ENCODE measurements at regions not wholly inside any gene's neighbourhood (a gene's known extent, or its start where the extent isn't known, plus 50 kb on each side); places are given as distances from the start of the nearest gene placed in this dataset.
A peak's percentile ranks its signal among the peaks of the same experiment; 100 is the strongest.

DNA sequence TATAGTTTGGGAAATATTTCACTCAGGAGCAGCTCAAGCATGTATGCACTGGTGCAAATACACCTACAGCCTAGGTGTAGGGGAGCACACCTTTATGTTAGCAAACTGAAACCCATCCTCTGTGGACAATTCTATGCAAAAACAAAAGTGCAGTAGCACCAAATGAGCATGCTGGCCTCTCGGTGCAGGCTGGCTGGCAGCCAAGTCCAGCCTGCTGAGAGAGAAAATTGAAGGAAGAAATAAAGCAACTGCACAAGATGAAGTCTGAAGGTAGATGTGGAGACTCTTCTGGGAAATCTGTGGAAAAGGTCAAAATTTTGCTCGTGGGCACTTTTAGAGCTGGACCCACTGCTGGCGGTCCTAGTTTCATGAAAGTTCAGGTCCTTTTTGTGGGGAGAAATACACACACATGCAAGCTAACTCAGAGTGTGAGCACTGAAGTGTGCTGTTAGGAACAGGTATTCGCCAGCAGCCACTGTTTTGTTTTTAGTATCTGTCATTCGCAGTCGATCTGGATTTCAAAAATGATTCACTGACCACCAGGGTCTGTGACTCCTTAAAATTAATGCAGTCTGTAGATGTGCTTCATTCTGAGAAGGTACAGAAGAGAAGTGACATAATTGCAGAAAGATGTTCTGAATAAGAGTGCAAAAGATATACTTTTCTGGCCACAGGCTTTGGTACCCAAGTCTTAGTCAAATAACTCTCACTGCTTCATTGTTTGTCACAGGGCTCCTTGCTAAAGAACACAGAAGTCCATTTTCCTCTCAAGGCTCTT lies 281.7 kb downstream of the PARP8 start:
- Mint-ChIP-seq H3K27ac (no peak overlapping the region), H3K36me3 (ENCODE audit: low read depth) (no peaks in the 10 kb centered on the region), H3K4me3 (no peak overlapping the region), H3K27me3 (peaks cover 5% of the 10 kb centered on the region), H3K4me1 (ENCODE audit: low read depth) (no peaks in the 10 kb centered on the region), H3K9me3 (peaks cover 7% of the 10 kb centered on the region)
- no peak for DNase-seq

DNA sequence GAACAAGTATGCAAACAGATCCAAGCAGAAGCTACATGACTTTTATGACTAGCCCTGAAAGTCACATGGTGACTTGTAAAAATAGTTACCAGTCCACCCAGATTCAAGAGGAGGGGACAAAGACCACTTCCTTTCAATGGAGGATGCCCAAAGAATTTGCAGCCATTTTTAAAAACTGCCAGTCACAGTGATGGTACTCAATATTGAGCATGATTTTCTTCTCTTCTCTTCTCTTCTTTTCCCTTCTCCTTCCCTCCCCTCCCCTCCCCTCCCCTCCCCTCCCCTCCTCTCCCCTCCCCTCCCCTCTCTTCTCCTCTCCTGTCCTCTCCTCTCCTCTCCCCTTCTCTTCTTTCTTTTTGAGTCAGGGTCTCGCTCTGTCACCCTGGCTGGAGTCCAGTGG lies 286.9 kb downstream of the PARP8 start:
- H3K27me3 Mint-ChIP-seq: peaks cover 43% of the 10 kb centered on the region
- no peaks in the 10 kb centered on the region for H3K4me1 Mint-ChIP-seq (ENCODE audit: low read depth)
- no peaks in the 10 kb centered on the region for H3K36me3 Mint-ChIP-seq (ENCODE audit: low read depth)
- no peak overlapping the region for H3K27ac Mint-ChIP-seq
- no peak for DNase-seq
- no peak overlapping the region for H3K4me3 Mint-ChIP-seq
- no peaks in the 10 kb centered on the region for H3K9me3 Mint-ChIP-seq

DNA sequence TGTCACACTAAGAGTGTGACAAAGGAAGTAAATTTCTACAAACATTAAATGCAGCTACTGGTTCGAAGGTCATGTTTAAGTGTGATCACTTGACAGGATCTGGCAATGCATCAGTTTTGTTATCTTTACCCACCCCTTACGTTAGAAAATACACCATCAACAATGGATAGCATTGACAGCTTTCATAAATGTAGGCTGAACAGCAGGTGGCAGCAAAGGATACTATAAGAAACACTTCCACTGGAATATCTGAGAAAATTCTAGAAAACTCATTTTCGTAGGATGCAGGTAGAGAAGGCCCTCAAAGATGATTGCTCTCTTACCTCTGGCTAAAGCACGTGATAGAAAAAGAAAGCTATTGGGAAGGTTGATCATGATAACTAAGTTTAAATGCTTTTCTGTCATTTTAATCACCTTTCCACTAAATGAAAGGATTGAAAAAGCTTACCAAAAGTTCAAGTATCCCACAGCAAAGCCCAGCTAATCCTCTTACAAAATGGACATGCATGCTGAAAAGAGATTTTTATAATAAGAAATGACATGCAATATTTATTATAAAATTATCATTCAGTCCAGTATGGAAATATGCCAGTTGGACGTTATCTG lies 292.5 kb downstream of the PARP8 start:
- no peaks in the 10 kb centered on the region for H3K36me3 Mint-ChIP-seq (ENCODE audit: low read depth)

DNA sequence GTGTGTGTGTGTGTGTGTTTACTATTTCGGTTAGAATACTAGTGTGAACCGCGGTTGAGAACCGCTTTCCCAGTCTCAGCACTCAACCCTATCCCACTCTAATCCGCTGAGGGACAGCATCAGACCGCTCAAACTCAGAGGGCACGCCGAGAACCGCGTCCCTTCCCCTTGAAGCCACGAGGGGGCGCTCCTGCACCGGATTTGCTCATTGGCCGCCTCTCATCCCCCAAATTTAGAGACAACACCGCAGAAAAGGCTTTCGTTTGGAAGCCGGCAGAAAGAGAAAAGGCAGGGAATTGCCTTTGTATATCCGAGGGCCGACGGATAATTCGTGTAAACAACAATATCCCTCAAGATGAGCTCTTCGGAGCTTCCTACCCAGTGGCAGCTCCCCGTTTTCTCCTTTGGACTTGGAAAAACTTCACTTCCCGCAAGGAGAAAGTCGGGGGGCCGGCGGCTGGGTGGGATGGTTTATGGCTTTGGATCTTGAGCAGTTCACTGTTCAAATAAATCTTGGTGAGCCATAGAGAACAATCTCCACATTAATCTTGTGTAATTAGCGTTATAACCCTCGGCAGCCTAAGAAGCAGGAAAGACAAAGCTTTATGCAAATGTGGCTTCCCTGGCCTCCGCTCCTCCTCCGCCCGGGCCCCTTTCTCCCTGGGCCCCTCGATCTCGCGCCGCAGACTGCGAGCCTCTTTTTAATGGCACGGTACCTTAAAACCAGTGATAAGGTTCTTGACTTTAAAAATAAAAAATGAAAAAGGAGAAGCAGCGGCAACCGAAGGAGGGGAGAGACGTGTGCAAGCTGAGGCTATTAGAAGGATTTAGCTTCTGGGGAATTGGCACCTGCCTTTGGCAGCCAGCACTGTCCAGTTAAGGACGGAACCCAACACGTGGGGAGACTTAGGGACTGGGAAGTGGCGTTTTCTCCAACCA lies 296.8 kb downstream of the PARP8 start:
- Mint-ChIP-seq H3K4me1 (ENCODE audit: low read depth) (peaks cover 40% of the 10 kb centered on the region), H3K27me3 (peaks cover 82% of the 10 kb centered on the region), H3K4me3 (peak overlapping the region; percentile 72), H3K27ac (no peak overlapping the region), H3K36me3 (ENCODE audit: low read depth) (no peaks in the 10 kb centered on the region), H3K9me3 (no peaks in the 10 kb centered on the region)
- peak; percentile 77 for DNase-seq

More for the DNA sequence above, 292.5 kb downstream of the PARP8 start:
- Mint-ChIP-seq H3K4me3 (no peak overlapping the region), H3K9me3 (no peaks in the 10 kb centered on the region), H3K27me3 (peaks cover 71% of the 10 kb centered on the region), H3K4me1 (ENCODE audit: low read depth) (peaks cover 9% of the 10 kb centered on the region), H3K27ac (no peak overlapping the region)
- DNase-seq: no peak

DNA sequence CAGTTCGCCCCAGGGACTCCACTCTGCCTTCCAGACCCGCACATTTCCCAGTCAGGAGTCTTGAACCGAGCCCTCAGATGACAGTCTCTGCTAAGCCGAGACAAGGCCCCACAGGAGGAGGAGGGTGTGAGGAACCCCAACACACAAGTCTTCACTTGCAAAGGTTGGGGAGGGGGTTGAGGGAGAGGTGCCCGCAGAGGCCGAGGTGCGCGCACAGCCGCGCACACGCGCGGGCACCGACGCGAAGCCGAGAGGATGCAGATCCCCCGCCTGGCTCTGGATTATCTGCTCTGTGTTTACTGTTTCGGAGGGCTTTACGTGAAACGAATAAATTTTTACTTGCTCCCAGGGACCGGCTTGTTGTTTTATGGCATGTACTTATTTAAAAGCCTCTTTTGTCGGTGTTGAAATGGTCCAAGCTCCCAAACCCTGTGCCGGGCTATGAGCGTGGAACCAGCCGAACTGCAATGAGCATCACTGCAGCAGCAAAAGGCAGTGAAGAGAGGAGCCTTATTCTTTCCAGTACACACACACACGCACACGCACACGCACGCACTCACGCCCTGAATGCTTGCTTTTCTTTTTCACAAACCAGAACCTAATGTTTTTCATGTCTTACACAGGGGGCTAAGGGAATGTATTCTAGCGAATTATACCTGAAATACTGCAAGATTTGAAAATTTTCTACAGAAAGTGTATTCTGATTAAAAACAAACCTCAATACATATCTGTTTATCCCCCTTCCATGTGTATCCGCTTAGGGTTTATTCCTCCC lies 297.7 kb downstream of the PARP8 start:
- Mint-ChIP-seq H3K27me3 (peaks cover 87% of the 10 kb centered on the region), H3K4me1 (ENCODE audit: low read depth) (peaks cover 50% of the 10 kb centered on the region), H3K4me3 (peak overlapping the region; percentile 72), H3K36me3 (ENCODE audit: low read depth) (no peaks in the 10 kb centered on the region), H3K27ac (no peak overlapping the region), H3K9me3 (no peaks in the 10 kb centered on the region)
- DNase-seq: no peak

DNA sequence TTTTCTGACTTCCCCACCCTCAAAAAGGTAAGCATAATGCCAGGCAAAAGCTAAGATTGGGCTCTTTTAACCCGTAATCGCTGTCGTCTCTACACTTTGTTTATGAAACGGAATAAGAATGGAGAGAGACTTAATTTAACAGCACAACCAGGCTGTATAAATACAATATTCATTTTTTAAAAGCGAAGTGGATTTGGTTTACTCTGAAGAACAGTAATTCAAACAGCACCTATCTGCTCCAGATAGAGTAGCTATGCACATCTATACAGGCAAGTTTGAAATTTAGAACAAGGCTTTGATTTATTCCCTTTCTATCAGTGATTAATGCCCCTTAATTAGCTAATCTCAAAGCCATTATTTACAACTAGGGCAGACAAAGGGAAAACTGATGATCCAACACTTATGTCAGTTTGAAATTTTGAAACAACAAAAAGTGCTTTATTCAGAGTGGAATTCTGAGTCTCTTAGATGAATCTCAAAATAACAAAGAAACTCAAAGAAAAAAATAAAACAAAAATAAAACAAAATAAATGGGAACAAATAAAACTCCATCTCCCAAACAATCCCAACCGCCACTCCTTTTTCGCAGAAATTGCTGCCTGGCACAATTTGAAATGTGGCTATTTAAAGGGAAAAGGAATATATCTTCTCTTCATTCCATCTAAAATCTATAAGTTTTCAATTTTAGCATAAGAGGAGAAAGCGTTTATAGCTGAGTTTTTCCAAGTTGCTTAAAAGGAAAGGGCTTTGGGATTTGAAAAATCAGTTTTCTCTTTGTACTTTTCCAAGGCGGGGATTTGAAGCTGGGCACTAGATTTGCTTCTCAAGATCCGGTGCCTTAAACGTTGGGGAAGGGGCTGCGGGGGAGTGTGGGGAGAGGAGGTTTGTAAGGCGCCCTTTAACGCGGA lies 298.6 kb downstream of the PARP8 start:
- Mint-ChIP-seq H3K4me3 (no peak overlapping the region), H3K27me3 (peaks cover 88% of the 10 kb centered on the region), H3K4me1 (ENCODE audit: low read depth) (peaks cover 57% of the 10 kb centered on the region), H3K27ac (no peak overlapping the region), H3K9me3 (no peaks in the 10 kb centered on the region), H3K36me3 (ENCODE audit: low read depth) (no peaks in the 10 kb centered on the region)
- DNase-seq: no peak

DNA sequence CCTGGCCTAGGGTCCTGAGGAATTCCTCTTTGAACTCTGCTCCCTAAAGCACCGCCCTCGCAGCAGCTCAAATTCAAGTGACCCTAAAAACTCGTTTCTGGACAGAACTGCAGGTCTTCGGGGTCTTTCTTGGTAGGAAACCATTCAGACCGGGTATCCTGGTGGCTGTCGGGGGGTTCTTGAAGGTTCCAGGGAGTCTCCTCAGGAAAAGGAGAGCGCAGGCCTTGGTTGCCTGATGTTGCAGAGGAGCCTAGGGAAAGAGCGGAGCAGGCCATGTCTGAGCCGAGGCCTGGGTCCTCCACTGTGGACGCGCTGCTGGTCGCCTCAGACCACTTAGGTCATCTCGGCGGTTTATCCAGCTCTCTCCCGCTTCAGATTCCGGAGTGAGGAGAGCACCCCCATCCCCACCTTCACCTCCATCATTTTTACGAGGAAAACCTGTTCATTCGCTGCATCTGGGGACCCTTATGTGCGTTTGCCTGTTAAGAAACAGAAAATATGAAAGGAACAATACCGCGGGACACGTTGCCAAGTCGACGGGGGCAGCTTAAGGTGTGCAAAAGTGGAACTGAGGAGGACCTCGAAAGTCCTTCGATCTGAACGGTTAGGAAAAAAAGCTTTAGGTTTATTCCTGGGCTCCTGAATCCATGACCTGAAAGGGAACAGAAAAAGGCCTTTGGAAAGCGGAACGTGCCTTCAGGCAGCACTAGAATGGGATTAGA lies 299.4 kb downstream of the PARP8 start:
- Mint-ChIP-seq H3K27ac (no peak overlapping the region), H3K4me1 (ENCODE audit: low read depth) (peaks cover 59% of the 10 kb centered on the region), H3K9me3 (no peaks in the 10 kb centered on the region), H3K4me3 (no peak overlapping the region), H3K27me3 (peaks cover 89% of the 10 kb centered on the region), H3K36me3 (ENCODE audit: low read depth) (no peaks in the 10 kb centered on the region)
- no peak for DNase-seq

DNA sequence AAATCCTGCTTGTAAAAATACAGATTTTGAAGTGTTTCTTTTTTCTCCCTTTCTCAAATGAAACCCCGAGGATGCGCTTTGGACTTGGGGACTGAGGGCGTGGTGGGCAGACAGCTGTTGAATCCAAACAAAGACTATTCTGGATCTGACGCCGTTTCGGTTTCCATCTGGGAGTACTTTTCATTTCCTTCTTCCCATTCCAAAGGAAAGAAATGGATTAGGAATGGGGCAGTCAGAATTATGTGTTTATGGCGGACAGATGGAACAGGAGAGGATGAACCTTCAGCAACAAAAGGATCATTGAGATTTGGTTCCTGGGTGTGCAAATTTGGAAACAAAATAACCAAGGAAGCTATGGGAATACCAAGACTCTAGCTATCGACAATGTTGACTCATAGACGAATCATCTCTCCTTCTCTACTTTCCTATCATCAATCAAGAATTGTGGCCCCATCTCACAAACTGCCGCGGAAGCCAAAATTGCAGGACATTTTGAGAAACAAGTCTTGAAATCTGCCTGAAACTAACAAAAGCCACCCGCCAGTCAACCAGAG lies 300.6 kb downstream of the PARP8 start:
- no peak for DNase-seq
- no peaks in the 10 kb centered on the region for H3K9me3 Mint-ChIP-seq
- H3K27me3 Mint-ChIP-seq: peaks cover 87% of the 10 kb centered on the region
- H3K36me3 Mint-ChIP-seq (ENCODE audit: low read depth): no peaks in the 10 kb centered on the region
- H3K4me3 Mint-ChIP-seq: peak overlapping the region; percentile 69
- no peak overlapping the region for H3K27ac Mint-ChIP-seq
- peaks cover 59% of the 10 kb centered on the region for H3K4me1 Mint-ChIP-seq (ENCODE audit: low read depth)

DNA sequence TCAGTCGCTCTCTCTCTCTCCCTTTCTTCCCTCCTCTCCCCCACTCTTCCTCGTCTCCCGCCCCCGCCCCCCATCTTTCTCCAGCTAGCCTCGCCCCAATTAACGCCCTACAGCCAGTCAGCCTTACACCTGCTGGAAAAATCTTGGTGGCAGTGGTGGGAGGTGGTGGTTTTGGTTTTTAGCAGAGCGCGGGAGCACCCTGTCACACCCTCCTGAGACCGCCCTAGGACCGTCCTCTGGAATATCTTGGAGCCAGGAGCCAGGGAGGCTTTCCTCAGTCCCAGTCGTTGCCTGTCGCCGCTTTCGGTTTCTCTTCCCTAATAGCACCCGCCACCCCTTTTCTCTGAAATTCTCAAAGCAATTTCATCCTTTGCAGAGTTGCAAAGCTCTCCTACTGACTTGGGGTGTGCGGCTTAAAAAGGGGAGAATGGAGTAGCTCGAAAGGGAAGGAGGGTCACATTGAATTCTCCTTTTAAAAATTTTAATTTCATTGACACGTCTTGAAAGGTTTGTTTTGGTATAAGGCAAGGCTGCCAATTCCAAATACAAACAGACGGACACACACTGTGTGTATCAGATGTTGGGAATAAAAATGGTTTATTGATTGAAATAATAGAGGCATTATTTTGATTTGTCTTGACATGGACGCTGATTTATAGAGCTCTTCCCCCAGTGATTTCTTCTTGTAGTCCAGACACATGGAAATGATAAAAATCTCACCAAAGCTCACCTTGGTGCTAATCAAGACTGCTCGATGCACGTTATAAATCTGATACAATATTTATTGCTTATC lies 301.3 kb downstream of the PARP8 start:
- Mint-ChIP-seq H3K27ac (no peak overlapping the region), H3K4me1 (ENCODE audit: low read depth) (peaks cover 59% of the 10 kb centered on the region), H3K36me3 (ENCODE audit: low read depth) (no peaks in the 10 kb centered on the region), H3K9me3 (no peaks in the 10 kb centered on the region), H3K4me3 (peak overlapping the region; percentile 69), H3K27me3 (peaks cover 87% of the 10 kb centered on the region)
- no peak for DNase-seq

DNA sequence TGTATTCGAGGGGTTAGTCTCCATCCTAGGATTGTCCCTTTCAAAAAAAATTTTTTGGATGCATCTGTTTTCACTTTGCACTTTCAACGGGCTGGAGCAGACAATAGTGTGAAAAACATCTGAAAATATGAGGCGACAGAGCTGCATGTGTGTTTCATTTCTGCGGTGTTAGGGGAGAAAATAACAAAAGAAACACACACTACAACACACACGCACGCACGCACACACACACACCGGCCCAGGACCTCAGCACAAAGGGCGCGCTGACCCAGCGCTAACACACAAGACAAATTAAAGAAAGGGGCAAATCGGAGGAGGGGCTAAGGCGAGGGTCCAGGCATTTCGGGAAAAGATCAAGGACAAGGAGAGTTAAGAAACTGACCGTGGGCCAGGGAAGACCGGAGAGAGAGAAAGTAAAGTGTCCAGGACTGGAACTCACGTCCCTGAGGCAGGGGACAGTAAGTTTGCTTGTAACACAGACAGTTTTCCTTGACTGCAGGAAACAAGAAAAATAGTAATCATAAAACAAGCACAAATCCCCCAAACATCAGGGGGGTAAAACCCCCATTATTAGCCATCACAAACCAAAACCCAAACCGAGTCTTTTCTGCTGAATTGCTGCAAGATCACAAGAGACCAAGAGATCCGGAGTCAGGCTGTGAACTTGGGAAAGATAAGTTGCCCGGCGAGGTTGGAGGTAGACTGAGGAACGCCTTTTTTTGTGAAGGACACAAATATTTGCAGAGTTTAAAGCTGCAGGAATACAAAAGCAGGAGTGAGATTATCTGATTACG lies 302.1 kb downstream of the PARP8 start:
- no peak overlapping the region for H3K27ac Mint-ChIP-seq
- H3K9me3 Mint-ChIP-seq: no peaks in the 10 kb centered on the region
- H3K4me3 Mint-ChIP-seq: peak overlapping the region; percentile 26
- peaks cover 52% of the 10 kb centered on the region for H3K4me1 Mint-ChIP-seq (ENCODE audit: low read depth)
- no peak for DNase-seq
- no peaks in the 10 kb centered on the region for H3K36me3 Mint-ChIP-seq (ENCODE audit: low read depth)
- H3K27me3 Mint-ChIP-seq: peaks cover 79% of the 10 kb centered on the region

DNA sequence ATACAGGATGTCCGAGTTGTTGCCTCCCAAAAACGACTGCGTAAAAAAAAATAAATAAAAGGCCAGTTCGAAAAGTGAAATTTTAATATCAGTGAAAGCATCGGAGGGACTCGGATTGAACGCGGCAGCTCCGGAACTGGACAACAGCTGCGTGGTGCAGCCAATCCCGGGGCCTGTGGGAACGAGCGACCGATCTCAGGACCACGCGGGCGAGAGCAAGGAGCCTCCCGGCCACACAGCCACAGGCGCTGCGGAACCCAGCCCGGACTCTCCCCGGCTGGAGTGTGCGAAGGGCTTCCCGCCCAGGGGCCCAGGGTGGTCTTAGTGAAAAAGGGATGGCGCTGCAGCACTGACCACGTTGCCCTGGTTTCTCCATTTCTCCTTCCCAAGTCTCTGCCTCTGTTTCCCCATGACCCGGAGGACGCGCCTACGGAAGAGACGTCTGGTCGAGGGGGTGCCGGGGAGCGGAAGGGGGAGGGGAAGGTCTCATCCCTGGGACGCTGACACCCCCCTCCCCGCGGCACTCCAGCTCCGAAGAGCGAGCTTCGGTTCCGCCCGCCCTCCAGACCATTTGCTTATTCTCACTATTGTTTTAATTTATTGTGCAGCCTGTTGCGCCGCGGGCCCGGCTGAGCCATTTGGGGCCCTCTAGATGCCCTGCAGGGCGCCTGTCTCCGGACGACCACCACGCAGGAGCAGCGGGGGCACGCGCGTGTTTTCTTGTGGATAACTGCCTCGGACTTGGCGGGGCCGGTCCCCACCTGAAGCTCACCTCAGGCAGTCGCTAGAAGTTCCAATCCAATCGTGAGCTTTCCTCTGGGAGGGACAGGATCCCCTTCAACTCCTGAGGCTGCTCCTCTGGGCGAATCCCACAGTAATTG lies 303.0 kb downstream of the PARP8 start:
- no peaks in the 10 kb centered on the region for H3K36me3 Mint-ChIP-seq (ENCODE audit: low read depth)
- DNase-seq: no peak
- H3K4me3 Mint-ChIP-seq: peak overlapping the region; percentile 26
- no peak overlapping the region for H3K27ac Mint-ChIP-seq
- peaks cover 75% of the 10 kb centered on the region for H3K27me3 Mint-ChIP-seq
- no peaks in the 10 kb centered on the region for H3K9me3 Mint-ChIP-seq
- peaks cover 46% of the 10 kb centered on the region for H3K4me1 Mint-ChIP-seq (ENCODE audit: low read depth)

Measured in activated T-cell treated with anti-CD3 and anti-CD28 coated beads, Interleukin-2, amount 50 U/mL, for 24 hours (primary cell).